NCI-H2227 (cell line): ENCODE measurements at regions not wholly inside any gene's neighbourhood (a gene's known extent, or its start where the extent isn't known, plus 50 kb on each side); places are given as distances from the start of the nearest gene placed in this dataset.

ENCODE experiments used
- DNase-seq: peaks from one replicate; lab custom pipeline; 2025; ENCODE audit not compliant: unreplicated experiment; lab: John Stamatoyannopoulos, UW

DNA sequence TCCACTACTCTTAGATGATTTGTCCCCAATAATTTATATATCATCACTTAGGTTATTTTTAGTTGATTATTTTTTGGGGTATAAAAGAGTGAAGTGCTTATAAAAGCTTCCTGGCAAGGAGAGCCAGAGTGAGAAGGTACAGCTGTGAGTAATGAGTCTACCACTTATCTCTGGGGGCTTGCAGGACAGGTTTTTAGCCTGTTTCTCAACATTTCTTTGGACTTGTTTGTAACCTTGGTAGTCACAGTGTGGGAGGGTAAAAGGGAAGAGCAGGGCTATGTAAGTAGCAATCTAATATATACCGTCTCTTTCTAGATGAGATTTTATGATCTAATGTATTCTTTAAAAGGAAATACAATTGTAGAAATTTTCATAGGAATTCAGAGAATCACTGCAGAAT, 321.3 kb upstream of the GOLIM4 start:
- peak; percentile 18 for DNase-seq

DNA sequence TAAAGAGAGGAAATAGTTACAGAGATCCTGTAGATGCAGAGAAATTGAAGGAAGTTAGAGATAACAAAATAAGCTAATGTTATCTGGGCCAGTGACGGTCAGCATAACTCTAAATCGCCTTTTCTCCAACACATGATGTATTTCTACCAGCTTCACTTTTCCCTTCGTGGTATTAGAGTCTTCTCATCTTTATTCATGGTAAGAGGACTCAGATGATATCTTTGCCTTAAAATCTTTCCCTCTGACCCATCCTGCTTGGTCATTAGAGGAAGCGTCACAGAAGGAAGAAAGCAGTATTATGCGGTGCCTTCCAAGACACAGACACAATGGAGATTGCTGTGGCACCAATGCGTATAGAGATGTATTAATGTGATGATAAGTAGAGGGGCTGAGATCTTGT, 320.7 kb upstream of the GOLIM4 start:
- DNase-seq, result peak; percentile 18

DNA sequence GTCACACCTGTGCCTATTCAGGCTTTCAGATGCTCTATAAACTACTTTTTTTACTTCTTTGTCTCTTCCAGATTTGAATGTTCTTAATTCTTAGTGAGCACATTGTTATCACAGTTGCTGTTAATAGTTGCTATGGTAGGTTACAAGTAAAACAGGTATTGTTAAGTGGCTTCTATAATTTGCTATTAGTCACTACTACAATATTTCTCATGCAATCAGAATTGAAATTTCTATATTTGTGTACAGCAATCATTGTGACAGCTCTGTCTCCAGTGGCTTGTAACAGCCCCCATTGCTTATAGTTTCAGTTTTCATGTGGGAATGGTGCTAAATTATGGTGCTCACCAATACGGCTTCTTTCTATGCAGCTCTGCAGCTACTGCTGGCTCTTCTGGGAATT, 318.4 kb upstream of the GOLIM4 start:
- no peak for DNase-seq

DNA sequence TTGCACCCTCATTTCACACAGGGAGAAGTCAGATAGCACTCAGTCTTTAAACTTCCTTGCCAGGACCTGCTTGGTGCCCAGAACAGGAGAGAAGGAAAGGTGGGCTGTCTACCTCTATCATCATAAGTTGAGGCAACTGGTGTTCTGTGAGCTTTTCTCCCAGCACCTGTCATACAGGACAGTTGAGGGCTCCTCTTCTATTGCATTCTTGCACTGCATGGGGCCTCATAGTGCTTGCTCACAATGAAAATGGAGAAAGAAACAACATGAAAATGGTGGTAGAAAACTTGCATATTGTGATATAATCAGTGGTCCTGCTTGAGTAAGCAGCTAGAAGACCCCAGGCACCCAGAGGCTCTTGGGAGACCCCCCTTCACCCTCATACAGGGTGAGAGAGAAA, 311.7 kb upstream of the GOLIM4 start:
- no peak for DNase-seq

DNA sequence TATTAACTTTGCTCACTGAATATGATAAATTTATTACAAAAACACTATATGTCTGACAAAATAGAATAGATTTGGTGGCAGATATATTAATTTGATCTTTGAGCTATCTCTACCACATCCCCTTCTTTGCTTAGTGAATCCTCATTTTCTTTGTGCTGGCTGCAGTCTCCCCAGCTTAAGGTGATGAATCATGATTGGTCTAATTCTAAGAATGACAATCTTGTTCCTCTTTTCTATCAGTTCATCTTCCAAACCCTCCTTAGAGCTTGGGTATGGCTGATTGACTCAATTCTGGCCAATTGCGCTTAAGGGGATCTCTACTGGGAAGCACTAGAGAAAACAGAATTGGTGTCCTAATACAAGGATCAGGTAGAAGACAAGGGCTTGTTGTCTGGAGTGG, 309.6 kb upstream of the GOLIM4 start:
- no peak for DNase-seq

DNA sequence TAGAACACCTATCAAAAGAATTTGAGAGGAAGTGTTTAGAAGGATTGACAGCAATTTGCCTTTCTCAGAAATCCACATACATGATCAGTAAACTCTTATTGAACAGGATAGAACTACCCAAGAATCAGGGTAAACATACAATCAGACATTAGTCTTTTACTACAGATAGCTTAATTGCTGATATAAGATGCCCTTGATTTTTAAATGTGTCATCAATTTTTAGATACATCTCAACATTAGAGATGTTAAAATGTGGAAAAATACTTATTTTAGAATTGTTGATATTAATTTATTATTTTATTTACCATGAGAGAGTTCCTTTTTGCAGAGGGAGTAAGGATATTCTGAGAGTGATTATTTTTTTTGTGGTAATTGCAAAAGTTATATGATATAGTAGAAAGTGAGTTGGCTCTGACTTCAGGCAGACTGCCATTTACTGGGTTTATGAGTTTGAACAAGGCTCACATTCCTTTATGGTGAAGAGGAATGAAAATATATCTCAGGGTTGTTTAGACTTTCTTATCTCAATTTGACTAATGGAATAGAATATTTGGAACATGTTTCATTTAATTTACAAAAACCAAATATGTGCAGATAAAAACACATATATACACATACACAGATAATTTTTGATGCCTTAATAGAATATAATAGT, 302.8 kb upstream of the GOLIM4 start:
- no peak for DNase-seq

DNA sequence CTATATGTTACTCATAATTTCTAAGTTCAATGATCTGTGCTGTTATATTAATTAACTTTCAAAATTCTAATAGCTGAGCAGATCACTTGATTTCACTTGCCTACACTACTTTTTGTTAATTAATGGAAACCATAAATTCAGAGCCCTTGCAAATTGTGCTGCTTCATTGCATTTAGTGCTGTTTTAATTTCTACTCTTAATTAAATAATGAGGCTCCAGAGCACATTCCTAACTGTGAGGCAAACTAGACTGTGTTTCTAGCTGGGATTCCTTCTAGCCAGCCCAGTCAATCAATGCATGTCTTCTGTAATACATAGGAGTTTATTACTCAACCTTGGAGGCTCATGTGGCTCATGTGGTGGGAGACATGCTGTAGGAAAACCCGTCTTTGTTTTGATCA, 301.1 kb upstream of the GOLIM4 start:
- DNase-seq, result no peak

DNA sequence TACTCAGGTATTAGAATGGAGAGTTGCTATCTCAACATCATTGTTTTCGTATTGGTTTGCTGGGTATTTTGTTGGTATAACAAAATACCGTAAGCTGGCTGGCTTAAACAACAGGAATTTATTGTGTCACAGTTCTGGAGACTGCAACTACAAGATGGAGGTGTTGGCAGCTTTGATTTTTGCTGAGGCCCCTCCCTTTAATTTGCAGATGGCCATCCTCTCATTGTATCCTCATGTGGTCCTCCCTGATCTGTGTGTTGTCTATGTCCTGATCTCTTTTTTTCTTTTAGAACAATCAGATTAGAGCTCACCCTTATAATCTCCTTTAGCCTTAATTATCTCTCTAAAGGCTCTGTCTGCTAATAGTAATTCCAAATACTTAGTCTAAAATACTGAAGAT, 299.8 kb upstream of the GOLIM4 start:
- no peak for DNase-seq

DNA sequence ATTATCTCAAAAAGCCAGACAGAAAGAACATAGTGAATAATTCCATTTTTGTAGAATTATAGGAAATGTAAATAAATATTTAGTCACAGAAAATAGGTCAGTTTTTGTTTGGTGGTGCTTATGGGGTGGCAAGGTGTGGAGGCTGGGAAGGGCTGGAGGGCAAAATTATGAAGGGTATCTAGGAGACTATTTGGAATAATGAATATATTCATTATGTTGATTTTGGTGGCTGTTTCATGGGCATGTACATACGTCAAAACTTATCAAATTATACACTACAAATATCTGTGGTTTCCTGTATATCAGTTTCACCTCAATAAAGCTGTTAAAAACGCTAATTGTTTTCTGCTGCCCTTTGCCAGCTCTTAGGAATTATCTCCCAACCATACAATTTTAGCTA, 298.7 kb upstream of the GOLIM4 start:
- no peak for DNase-seq

DNA sequence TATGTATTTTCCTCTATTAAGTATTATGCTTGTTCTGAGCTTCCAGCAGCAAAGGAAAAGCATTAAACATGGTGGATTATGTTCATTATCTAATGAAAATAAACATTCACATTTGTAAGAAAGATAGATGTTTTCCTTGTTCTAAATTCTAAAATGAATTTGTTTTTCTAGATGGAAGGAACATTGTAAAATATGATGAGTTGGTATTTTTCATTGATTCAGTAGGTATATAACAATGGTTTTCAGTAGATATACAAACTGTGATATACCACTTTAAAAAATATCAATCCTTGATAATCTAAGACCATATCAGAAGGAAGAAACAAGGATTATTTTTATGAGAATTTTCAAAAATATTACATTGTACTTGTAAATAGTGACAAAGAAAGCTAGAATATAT, 290.6 kb upstream of the GOLIM4 start:
- DNase-seq, result no peak

DNA sequence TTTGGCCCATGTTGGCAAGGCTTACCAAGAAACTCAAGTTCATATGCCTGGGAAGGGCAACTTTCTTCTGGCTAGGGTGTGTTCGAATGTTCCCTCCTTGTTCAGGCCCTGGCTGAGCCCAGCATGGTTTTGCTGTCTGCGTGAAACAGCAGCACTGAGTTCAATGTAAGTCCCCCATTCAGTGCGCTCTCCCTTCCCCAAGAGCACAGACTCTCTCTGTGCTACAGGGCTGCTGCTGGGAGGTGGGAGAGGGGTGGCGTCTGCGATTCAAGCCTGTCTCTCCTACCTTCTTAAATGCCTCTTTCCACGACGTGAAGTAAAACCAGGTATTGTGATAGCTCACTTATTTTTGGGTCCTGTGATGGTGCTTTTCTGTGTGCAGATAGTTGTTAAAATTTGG, 289.3 kb upstream of the GOLIM4 start:
- no peak for DNase-seq

DNA sequence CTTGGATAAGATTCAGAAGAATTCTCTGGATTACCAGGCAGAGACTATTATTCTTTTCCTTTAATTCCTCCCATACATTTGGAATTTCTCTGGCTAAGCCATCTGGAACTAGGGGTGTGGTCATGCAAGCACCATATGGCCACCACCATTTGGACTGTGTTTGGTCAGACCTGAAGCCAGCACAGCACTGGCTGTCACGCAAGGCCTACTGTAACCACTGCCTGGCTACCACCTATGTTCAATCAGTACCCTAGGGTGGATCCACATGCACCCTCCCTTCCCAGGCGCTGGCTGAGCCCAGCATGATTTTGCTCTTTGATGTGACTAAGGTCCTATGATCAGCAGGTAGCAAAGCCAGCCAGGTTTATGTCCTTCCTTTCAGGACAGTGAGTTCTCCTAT, 287.8 kb upstream of the GOLIM4 start:
- DNase-seq, result no peak

DNA sequence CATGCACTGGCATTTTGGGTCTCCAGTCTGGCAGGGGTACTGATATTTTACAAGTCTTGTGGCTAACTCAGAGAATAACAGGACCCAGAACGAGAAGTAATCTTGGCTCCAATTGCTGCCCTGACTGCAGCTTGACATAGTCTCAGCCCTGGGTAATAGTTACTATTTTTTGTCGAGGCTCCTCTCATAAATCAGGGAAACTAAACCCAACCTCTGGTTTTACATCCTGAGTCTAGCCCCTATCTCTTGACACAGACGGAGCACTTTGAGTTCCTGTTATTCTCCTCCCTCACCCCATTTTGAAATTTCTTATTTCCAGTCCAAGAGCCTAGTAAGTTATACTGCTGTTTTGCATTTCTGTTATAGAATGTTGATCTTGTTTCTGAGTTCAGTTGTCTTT, 276.1 kb upstream of the GOLIM4 start:
- no peak for DNase-seq

DNA sequence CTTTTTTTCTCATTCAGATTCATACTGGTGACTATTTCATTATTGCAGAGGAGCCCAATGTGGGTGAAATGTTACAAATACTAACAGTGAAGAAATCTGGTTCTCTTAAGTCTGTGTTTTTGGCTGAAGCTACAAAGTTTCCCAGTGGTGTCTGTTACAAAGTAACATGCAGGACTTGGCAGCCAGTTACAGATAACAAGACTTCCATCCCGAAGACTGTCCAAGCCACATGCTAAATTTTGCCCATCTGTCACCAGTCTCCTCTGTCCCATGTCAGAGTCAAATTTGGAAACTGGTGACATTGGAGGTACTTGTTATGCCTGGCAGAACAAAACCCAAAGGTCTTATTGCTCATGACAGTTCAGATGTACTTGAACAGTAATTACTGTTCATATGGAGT, 269.2 kb upstream of the GOLIM4 start:
- DNase-seq, result no peak

DNA sequence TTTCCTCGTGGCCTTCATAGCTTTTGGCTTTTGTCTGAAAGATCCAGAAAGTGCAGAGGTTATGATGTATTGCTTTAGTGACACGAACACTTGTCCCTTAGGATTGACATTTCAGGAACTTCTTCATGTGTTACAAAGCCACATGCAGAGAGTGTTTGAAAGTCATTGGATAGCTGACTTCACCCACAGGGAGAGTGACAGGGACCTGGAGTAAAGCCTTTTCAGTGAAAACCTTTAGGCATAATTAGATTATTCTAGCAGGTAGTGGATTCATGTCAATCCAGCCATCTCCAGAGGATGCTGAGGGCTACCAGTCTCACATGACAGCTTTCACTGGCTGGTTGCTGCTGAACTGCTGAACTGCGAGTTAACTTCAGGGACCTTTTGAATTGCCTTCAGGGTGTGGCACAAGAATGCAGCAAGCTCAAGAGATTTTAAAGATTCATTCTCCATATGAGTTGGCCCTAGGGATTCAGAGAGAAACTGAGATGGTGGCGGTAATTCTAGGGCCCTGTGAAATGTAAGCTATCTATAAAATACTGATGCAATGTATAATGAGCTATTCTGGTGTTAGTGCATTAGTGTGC, 267.0 kb upstream of the GOLIM4 start:
- no peak for DNase-seq

DNA sequence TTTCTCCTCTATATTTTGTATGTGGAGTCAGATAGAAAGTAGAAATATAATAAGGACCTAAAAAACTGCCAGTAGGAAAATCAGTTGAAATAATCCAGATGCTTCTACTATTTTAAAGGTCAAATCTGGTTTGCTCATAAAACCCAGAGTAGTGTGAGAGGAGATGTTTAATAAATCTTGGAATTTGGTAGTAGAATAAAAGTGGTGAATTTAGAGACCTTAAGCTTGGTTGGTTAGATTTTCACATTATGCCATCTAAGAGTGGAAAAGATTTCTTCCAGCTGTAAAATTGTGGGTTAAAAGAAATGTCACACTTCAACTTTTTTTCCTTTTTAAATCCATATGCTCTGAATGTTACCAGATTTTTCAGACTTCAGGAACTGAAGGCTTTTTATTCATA, 266.4 kb upstream of the GOLIM4 start:
- no peak for DNase-seq

DNA sequence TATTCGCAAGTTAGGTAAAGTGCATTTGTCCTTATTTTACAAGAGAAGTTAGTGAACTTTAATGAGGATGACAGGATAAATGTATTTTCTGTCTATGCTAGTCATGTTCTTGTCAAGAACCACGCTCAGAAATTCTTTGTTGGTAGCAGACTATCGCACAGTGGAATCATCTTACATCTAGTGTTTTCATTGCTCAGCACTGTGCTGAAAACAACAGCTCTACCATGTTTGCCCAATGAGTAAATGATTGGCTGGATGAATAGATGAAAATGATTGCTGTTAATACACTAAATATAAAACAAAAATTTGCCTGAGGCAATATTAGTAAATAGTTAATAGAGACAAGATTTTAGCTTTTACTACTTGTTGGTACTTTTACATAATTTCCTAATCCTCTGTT, 265.3 kb upstream of the GOLIM4 start:
- no peak for DNase-seq

DNA sequence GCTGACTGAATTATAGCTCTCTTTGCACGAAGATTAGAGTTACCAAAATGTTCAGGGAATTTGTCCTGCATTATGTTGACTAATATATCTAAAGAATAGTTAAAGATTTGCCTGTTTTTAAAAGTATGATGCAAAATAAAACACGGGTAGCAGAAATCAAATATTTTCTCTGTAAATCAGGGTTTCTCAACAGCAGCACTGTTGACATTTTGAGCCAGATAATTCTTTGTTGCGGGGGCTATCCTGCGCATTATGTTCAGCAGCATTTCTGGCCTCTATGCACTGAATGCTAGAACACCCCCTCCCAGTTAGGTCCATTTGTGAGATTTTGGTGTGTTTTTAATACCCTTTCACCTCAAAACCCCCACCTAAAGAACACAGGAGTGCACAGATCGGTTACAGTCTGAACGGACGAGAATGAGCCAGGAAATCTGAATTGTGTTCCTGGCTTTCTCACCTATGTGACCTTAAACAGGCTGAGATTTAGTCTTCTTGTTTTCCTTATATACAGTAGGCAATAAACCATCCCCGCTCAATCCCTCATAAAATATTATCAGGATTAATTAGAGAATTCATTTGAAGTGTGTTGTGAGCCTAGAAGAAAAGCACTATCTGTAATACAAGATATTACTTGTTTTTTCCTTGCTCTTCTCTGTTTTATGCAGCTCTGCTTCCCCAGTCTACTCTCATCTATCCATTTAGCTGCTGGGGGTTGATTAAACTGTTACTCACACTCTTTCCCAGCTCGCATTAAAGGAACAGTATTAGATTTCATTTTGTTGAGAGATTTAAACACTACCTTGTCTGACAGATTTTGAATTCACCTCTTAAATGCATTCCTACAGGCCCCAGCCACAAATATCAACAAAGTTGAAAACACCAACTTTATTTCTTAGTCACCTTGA, 247.5 kb upstream of the GOLIM4 start:
- DNase-seq, result no peak

DNA sequence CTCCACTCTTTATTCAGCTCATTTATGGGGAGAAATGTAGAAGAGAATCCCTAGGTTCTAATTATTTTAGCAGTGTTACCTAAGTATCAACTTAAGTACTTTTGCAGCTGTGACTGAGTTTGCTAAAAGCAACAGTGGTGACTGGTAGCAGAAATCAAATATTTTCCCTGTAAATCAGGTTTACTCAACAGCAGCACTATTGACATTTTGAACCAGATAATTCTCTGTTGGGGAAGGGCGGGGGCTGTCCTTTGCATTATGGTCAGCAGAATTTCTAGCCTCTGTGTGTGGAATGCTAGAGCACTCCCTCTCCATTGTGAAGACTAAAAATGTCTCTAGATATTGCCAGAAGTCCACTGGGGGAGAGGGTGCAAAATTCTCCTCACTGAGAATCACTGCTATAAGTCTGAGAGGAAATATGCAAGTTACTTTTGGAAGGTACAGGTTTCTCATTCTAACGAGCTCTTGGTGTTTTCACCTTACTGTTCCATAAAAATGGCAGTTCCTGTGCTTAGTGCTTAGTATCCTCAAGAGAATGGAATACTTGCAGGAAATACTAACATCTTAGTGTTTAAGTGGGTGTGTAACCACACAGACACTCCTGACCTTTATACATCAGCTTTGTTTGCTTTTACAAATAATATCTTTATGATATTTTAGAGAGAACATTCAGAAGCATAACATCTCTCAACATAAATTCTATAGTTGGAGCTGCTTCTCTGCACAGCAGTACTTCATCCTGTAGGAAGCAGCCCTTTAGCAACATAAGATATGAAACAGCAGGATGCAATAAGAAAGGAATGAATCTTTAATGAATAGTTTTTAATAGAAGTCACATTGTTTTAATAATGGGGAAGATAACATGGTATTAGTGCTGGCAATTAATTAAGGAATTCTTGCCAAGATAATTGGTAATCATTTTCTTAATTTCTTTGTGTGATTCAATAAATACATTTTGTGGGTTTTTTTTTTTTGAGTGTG, 246.5 kb upstream of the GOLIM4 start:
- peak; percentile 14 for DNase-seq

DNA sequence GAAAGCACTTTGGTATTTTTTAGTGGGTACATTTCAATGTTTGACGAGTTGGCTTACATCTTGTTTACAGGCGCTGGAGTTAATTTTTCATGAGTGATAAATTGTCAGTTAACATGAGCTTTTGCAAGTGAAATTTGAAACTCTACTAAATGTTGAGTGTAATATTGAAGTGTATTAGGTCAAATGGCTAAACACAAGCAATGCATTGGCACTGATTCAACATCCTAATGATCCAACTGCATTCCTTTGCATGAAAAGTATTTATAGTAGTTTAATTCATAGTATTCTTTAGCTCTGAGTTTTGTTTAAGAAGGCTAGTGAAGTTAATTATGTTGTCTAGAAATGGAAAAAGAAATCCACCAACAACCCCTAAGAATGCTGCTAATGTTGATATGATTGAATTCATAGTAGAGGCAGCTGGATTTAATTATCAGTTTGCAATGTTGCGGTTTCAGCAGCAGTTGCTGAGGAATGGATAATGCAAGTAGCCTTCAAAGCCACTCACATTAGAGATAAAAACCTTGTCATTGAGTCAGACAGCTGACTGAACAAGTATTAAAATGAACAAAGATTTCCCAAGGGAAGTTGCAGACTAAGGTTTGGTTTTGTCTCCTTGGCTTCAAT, 245.6 kb upstream of the GOLIM4 start:
- DNase-seq, result no peak

DNA sequence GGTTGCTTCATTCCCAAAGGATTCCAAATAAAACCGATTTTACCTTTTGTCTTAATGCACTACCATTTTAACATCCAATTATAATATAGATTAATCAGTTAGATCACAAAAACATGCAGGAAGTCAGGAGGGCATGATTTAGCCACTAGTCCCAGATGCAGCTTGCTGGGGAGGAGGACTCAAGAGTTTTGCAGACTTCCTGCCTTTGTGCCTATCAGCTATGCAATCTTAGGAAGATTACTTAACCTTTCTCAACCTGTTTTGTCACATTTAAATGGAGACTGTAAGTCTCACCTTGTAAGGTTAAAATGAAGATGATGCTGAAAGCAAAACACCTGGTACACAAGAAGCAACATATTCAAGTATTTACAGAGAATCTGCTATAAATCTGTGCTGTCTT, 242.4 kb upstream of the GOLIM4 start:
- no peak for DNase-seq
